ENCODE measurements at regions not wholly inside any gene's neighbourhood (a gene's known extent, or its start where the extent isn't known, plus 50 kb on each side); places are given as distances from the start of the nearest gene placed in this dataset.

DNA sequence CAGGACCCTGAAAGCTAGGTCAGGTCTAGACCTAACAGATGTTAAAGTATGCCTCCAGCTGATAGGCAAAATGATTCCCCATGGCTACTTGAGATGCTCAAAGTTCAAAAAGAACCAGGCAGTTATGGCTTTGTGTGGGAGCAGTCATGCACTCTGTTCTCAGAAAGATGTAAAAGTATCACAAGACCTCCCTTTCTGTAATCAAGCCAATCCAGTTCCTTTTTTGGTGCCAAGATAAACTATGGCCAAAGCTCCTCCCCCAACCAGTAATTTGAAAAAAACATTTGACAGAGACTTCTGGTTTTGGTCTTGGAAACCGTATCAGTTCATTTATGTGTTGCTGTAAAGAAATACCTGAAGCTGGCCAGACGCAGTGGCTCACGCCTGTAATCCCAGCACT lies 51.4 kb upstream of the XIST start:
- TF ChIP-seq CTCF (IDR thresholded peaks at IDR 0.05) (no peak), POLR2AphosphoS5 (IDR thresholded peaks at IDR 0.05; ENCODE audit: low read depth, low read length) (no peak), EP300 (IDR thresholded peaks at IDR 0.05; ENCODE audit: borderline replicate concordance in 1 of 2, low read depth in 1 of 2, low read length in 1 of 2) (no peak), RCOR1 (IDR thresholded peaks at IDR 0.05; ENCODE audit: low read length) (no peak), NFIC (IDR thresholded peaks at IDR 0.05; ENCODE audit: borderline replicate concordance) (no peak), TAF1 (IDR thresholded peaks at IDR 0.05; ENCODE audit: borderline replicate concordance, low read depth, low read length) (no peak), USF2 (IDR thresholded peaks at IDR 0.05; ENCODE audit: borderline replicate concordance, low read depth, low read length) (no peak), SMC3 (IDR thresholded peaks at IDR 0.05; ENCODE audit: low read depth, low read length) (no peak)
- TF ChIP-seq, protein P1, sequence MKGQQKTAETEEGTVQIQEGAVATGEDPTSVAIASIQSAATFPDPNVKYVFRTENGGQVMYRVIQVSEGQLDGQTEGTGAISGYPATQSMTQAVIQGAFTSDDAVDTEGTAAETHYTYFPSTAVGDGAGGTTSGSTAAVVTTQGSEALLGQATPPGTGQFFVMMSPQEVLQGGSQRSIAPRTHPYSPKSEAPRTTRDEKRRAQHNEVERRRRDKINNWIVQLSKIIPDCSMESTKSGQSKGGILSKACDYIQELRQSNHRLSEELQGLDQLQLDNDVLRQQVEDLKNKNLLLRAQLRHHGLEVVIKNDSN (IDR thresholded peaks at IDR 0.05; ENCODE audit: borderline replicate concordance, low read depth): no peak
- TF ChIP-seq, protein P2, sequence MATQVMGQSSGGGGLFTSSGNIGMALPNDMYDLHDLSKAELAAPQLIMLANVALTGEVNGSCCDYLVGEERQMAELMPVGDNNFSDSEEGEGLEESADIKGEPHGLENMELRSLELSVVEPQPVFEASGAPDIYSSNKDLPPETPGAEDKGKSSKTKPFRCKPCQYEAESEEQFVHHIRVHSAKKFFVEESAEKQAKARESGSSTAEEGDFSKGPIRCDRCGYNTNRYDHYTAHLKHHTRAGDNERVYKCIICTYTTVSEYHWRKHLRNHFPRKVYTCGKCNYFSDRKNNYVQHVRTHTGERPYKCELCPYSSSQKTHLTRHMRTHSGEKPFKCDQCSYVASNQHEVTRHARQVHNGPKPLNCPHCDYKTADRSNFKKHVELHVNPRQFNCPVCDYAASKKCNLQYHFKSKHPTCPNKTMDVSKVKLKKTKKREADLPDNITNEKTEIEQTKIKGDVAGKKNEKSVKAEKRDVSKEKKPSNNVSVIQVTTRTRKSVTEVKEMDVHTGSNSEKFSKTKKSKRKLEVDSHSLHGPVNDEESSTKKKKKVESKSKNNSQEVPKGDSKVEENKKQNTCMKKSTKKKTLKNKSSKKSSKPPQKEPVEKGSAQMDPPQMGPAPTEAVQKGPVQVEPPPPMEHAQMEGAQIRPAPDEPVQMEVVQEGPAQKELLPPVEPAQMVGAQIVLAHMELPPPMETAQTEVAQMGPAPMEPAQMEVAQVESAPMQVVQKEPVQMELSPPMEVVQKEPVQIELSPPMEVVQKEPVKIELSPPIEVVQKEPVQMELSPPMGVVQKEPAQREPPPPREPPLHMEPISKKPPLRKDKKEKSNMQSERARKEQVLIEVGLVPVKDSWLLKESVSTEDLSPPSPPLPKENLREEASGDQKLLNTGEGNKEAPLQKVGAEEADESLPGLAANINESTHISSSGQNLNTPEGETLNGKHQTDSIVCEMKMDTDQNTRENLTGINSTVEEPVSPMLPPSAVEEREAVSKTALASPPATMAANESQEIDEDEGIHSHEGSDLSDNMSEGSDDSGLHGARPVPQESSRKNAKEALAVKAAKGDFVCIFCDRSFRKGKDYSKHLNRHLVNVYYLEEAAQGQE (IDR thresholded peaks at IDR 0.05; ENCODE audit: low read depth, low read length): no peak
- TF ChIP-seq, protein P3, sequence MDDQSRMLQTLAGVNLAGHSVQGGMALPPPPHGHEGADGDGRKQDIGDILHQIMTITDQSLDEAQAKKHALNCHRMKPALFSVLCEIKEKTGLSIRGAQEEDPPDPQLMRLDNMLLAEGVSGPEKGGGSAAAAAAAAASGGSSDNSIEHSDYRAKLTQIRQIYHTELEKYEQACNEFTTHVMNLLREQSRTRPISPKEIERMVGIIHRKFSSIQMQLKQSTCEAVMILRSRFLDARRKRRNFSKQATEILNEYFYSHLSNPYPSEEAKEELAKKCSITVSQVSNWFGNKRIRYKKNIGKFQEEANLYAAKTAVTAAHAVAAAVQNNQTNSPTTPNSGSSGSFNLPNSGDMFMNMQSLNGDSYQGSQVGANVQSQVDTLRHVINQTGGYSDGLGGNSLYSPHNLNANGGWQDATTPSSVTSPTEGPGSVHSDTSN (IDR thresholded peaks at IDR 0.05): no peak

All from SK-N-SH (cell line).